ENCODE measurements at regions not wholly inside any gene's neighbourhood (a gene's known extent, or its start where the extent isn't known, plus 50 kb on each side); places are given as distances from the start of the nearest gene placed in this dataset.
"Not testable (repeated sequence)": the region's sequence is repeated elsewhere in the genome, so short reads cannot be mapped to it uniquely, and the experiment has no call there.

- Histone ChIP-seq H3K27me3 (ENCODE audit: insufficient read depth, low read length) (no peaks in the 10 kb centered on the region), H3K36me3 (ENCODE audit: insufficient read depth, low read length) (no peaks in the 10 kb centered on the region), H3K4me3 (ENCODE audit: low read length in 2 of 2) (no peak overlapping the region), H3K9me3 (ENCODE audit: control insufficient read depth in 1 of 2, low read length in 2 of 2) (no peaks in the 10 kb centered on the region), H3K27ac (ENCODE audit: low read depth, low read length) (no peak overlapping the region), H3K4me1 (ENCODE audit: insufficient read depth, low read length) (no peaks in the 10 kb centered on the region)
- no peaks in the 10 kb centered on the region for H3K36me3 Mint-ChIP-seq
- ChIA-PET CTCF (ENCODE audit: partially characterized antibody) (no interaction called here), POLR2A (ENCODE audit: partially characterized antibody) (no interaction called here)
- intact Hi-C loops (cut with micrococcal nuclease), result no loop called here
- H3K4me3 Mint-ChIP-seq, result no peak overlapping the region
- peaks cover 5 to 14% (median 7%) of the 10 kb centered on the region in 4 donors for H3K4me1 Mint-ChIP-seq
- peak overlapping the region in 1 of 7 donors; percentile 30 for H3K27ac Mint-ChIP-seq
- H3K9me3 Mint-ChIP-seq, result peaks cover 0 to 2% (median 0%) of the 10 kb centered on the region in 8 donors
- DNase-seq, result no peak
- no peaks in the 10 kb centered on the region for H3K27me3 Mint-ChIP-seq
Measured at GRCh38 chr2:242013771-242014170, 144.2 kb downstream of the RTP5 start.

GRCh38 chr2:242015108-242016065, 145.9 kb downstream of the RTP5 start:
- no peak overlapping the region for H3K4me3 Mint-ChIP-seq
- ChIA-PET CTCF (ENCODE audit: partially characterized antibody) (no interaction called here), POLR2A (ENCODE audit: partially characterized antibody) (no interaction called here)
- Histone ChIP-seq H3K4me3 (ENCODE audit: low read length in 2 of 2) (no peak overlapping the region), H3K27me3 (ENCODE audit: insufficient read depth, low read length) (no peaks in the 10 kb centered on the region), H3K4me1 (ENCODE audit: insufficient read depth, low read length) (no peaks in the 10 kb centered on the region), H3K9me3 (ENCODE audit: control insufficient read depth in 1 of 2, low read length in 2 of 2) (no peaks in the 10 kb centered on the region), H3K36me3 (ENCODE audit: insufficient read depth, low read length) (no peaks in the 10 kb centered on the region), H3K27ac (ENCODE audit: low read depth, low read length) (no peak overlapping the region)
- peaks cover 0 to 2% of the 10 kb centered on the region in 2 donors for H3K36me3 Mint-ChIP-seq
- no peaks in the 10 kb centered on the region for H3K27me3 Mint-ChIP-seq
- no peak for DNase-seq
- peaks cover 0 to 5% (median 0%) of the 10 kb centered on the region in 8 donors for H3K9me3 Mint-ChIP-seq
- H3K27ac Mint-ChIP-seq, result peak overlapping the region in 1 of 7 donors; percentile 2
- H3K4me1 Mint-ChIP-seq, result peaks cover 5 to 18% (median 8%) of the 10 kb centered on the region in 4 donors
- intact Hi-C loops (cut with micrococcal nuclease), result no loop called here

GRCh38 chr2:242017086-242017485, 147.6 kb downstream of the RTP5 start:
- Mint-ChIP-seq H3K36me3 (peaks cover 0 to 2% of the 10 kb centered on the region in 2 donors), H3K27ac (no peak overlapping the region), H3K27me3 (no peaks in the 10 kb centered on the region), H3K4me3 (no peak overlapping the region), H3K9me3 (peaks cover 0 to 5% (median 0%) of the 10 kb centered on the region in 8 donors), H3K4me1 (peaks cover 0 to 10% (median 2%) of the 10 kb centered on the region in 4 donors)
- H3K4me1 ChIP-seq (ENCODE audit: insufficient read depth, low read length), result no peaks in the 10 kb centered on the region
- H3K36me3 ChIP-seq (ENCODE audit: insufficient read depth, low read length), result no peaks in the 10 kb centered on the region
- ChIA-PET POLR2A (ENCODE audit: partially characterized antibody) (no interaction called here), CTCF (ENCODE audit: partially characterized antibody) (no interaction called here)
- no peaks in the 10 kb centered on the region for H3K9me3 ChIP-seq (ENCODE audit: control insufficient read depth in 1 of 2, low read length in 2 of 2)
- H3K27ac ChIP-seq (ENCODE audit: low read depth, low read length), result no peak overlapping the region
- no peaks in the 10 kb centered on the region for H3K27me3 ChIP-seq (ENCODE audit: insufficient read depth, low read length)
- intact Hi-C loops (cut with micrococcal nuclease), result no loop called here
- no peak overlapping the region for H3K4me3 ChIP-seq (ENCODE audit: low read length in 2 of 2)
- DNase-seq, result no peak

- CTCF ChIA-PET (ENCODE audit: partially characterized antibody); DNase-seq; H3K4me1 ChIP-seq (ENCODE audit: insufficient read depth, low read length); H3K4me3 ChIP-seq (ENCODE audit: low read length in 2 of 2); H3K36me3 ChIP-seq (ENCODE audit: insufficient read depth, low read length); POLR2A ChIA-PET (ENCODE audit: partially characterized antibody); H3K4me1 Mint-ChIP-seq; H3K27me3 Mint-ChIP-seq; H3K9me3 Mint-ChIP-seq; H3K36me3 Mint-ChIP-seq; H3K27me3 ChIP-seq (ENCODE audit: insufficient read depth, low read length); H3K9me3 ChIP-seq (ENCODE audit: control insufficient read depth in 1 of 2, low read length in 2 of 2); intact Hi-C loops (cut with micrococcal nuclease); H3K27ac ChIP-seq (ENCODE audit: low read depth, low read length); H3K4me3 Mint-ChIP-seq: not testable (repeated sequence)
- H3K27ac Mint-ChIP-seq, result peak overlapping the region in 1 of 7 donors; percentile 37
Measured at GRCh38 chr2:242018416-242018815, 148.9 kb downstream of the RTP5 start.

GRCh38 chr2:242019344-242019743, 149.8 kb downstream of the RTP5 start:
- H3K4me3 Mint-ChIP-seq, result no peak overlapping the region
- H3K27me3 Mint-ChIP-seq, result peaks cover 0 to under 1% of the 10 kb centered on the region in 2 donors
- no peaks in the 10 kb centered on the region for H3K36me3 ChIP-seq (ENCODE audit: insufficient read depth, low read length)
- no peak overlapping the region for H3K4me3 ChIP-seq (ENCODE audit: low read length in 2 of 2)
- DNase-seq, result no peak
- no peak overlapping the region for H3K27ac Mint-ChIP-seq
- no peaks in the 10 kb centered on the region for H3K9me3 ChIP-seq (ENCODE audit: control insufficient read depth in 1 of 2, low read length in 2 of 2)
- peaks cover 0 to 8% (median 0%) of the 10 kb centered on the region in 8 donors for H3K9me3 Mint-ChIP-seq
- no peak overlapping the region for H3K27ac ChIP-seq (ENCODE audit: low read depth, low read length)
- peaks cover 5 to 15% of the 10 kb centered on the region in 2 donors for H3K36me3 Mint-ChIP-seq
- H3K27me3 ChIP-seq (ENCODE audit: insufficient read depth, low read length), result no peaks in the 10 kb centered on the region
- H3K4me1 Mint-ChIP-seq, result peaks cover 0 to 9% (median 2%) of the 10 kb centered on the region in 4 donors
- ChIA-PET POLR2A (ENCODE audit: partially characterized antibody) (no interaction called here), CTCF (ENCODE audit: partially characterized antibody) (no interaction called here)
- intact Hi-C loops (cut with micrococcal nuclease), result no loop called here
- H3K4me1 ChIP-seq (ENCODE audit: insufficient read depth, low read length), result no peaks in the 10 kb centered on the region

GRCh38 chr2:242020196-242021004, 150.9 kb downstream of the RTP5 start:
- no peaks in the 10 kb centered on the region for H3K9me3 ChIP-seq (ENCODE audit: control insufficient read depth in 1 of 2, low read length in 2 of 2)
- no peak for DNase-seq
- H3K4me3 ChIP-seq (ENCODE audit: low read length in 2 of 2), result no peak overlapping the region
- no peaks in the 10 kb centered on the region for H3K27me3 ChIP-seq (ENCODE audit: insufficient read depth, low read length)
- Mint-ChIP-seq H3K4me1 (peaks cover 0 to 9% (median under 1%) of the 10 kb centered on the region in 4 donors), H3K27me3 (peaks cover 0 to 4% of the 10 kb centered on the region in 2 donors), H3K36me3 (peaks cover 16 to 25% of the 10 kb centered on the region in 2 donors), H3K27ac (peak overlapping the region in 4 of 7 donors; percentile 11 to 51 (median 27)), H3K4me3 (no peak overlapping the region), H3K9me3 (peaks cover 0 to 8% (median 0%) of the 10 kb centered on the region in 8 donors)
- CTCF ChIA-PET (ENCODE audit: partially characterized antibody), result interaction anchor here (4.9 kb wide), 1 partner anchor 13 kb away, joined by 27 read pairs; no protein-coding TSS in a partner anchor
- intact Hi-C loops (cut with micrococcal nuclease), result no loop called here
- no peak overlapping the region for H3K27ac ChIP-seq (ENCODE audit: low read depth, low read length)
- H3K4me1 ChIP-seq (ENCODE audit: insufficient read depth, low read length), result no peaks in the 10 kb centered on the region
- POLR2A ChIA-PET (ENCODE audit: partially characterized antibody), result interaction anchor here (0.9 kb wide), 1 partner anchor 11 kb away, joined by 4 read pairs; no protein-coding TSS in a partner anchor
- no peaks in the 10 kb centered on the region for H3K36me3 ChIP-seq (ENCODE audit: insufficient read depth, low read length)
